Kidney epithelial cell (primary cell): ENCODE measurements at regions not wholly inside any gene's neighbourhood (a gene's known extent, or its start where the extent isn't known, plus 50 kb on each side); places are given as distances from the start of the nearest gene placed in this dataset.

ENCODE experiments used
- DNase-seq: peaks from one replicate; pipeline ENCODE4 v3.0.0-alpha.2; 2010; ENCODE audit warnings: low read depth
- H3K27me3 ChIP-seq: 2 replicates; pipeline ENCODE4 v1.6.0; 2011; ENCODE audit warnings: low read length; ENCODE audit not compliant: control insufficient read depth, insufficient read depth
- H3K36me3 ChIP-seq: 2 replicates; pipeline ENCODE4 v1.5.1; 2011; ENCODE audit warnings: low read length; ENCODE audit not compliant: control insufficient read depth, insufficient read depth
- H3K4me3 ChIP-seq: 2 replicates; pipeline ENCODE4 v1.5.1; 2011; ENCODE audit warnings: low read depth, mild to moderate bottlenecking, control low read depth, low read length
- CTCF ChIP-seq: IDR thresholded peaks from 2 replicates; pipeline ENCODE4 v1.5.1; 2011; ENCODE audit warnings: mild to moderate bottlenecking, moderate library complexity, low read length, control low read depth, inconsistent platforms; ENCODE audit not compliant: insufficient read depth, poor library complexity, severe bottlenecking

GRCh38 chr1:244782056-244782455 is 53.4 kb upstream of the COX20 start:
- Histone ChIP-seq H3K27me3 (no peaks in the 10 kb centered on the region), H3K36me3 (no peaks in the 10 kb centered on the region), H3K4me3 (no peak overlapping the region)
- no peak for DNase-seq
- no peak for TF ChIP-seq CTCF

GRCh38 chr1:244783138-244783537 is 52.3 kb upstream of the COX20 start:
- Histone ChIP-seq H3K27me3 (no peaks in the 10 kb centered on the region), H3K36me3 (no peaks in the 10 kb centered on the region), H3K4me3 (no peak overlapping the region)
- DNase-seq, result no peak
- no peak for TF ChIP-seq CTCF
